ENCODE measurements at regions not wholly inside any gene's neighbourhood (a gene's known extent, or its start where the extent isn't known, plus 50 kb on each side); places are given as distances from the start of the nearest gene placed in this dataset.
"Not testable (repeated sequence)": the region's sequence is repeated elsewhere in the genome, so short reads cannot be mapped to it uniquely, and the experiment has no call there.

GRCh38 chr5:104080646-104081175, 518.1 kb upstream of the NUDT12 start:
- FAIRE-seq (no peak), DNase-seq (ENCODE audit: insufficient read length, low spot score) (no peak)

DNA sequence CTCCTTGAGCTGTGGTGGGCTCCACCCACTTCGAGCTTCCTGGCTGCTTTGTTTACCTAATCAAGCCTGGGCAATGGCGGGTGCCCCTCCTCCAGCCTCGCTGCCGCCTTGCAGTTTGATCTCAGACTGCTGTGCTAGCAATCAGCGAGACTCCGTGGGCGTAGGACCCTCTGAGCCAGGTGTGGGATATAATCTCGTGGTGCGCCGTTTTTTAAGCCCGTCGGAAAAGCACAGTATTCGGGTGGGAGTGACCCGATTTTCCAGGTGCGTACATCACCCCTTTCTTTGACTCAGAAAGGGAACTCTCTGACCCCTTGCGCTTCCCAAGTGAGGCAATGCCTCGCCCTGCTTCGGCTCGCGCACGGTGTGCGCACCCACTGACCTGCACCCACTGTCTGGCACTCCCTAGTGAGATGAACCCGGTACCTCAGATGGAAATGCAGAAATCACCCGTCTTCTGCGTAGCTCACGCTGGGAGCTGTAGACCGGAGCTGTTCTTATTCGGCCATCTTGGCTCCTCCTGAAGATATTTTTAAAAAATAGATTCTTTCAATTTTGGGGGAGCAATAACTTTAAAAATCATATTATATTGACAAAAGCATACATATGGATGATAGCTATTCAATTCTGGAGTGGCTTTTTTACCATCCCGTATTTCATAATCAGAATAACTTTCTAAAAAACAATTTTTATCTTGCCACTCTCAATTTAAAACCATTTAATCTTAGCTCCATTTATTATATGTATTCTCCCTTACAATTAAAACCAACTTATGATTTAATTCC, 517.5 kb upstream of the NUDT12 start:
- not testable (repeated sequence) for FAIRE-seq; DNase-seq (ENCODE audit: insufficient read length, low spot score)

DNA sequence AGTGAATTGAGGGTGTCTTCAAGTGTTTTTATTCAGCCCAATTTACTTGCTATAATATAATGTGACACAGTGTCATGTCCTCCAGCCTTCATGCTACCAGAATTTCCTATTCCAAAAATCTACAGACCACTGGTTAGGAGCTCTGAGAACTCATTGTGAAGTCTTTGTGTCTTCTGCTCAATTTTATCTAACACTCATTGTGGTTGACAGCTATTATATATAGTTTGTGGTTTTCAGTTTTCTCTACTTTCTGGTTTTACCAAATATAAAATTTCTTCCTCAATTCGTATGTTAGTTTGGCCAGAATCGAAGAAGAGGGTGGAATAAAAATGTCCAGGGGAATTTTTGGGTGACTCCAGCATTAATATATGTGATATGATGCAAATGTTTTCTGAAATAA, 509.3 kb upstream of the NUDT12 start:
- FAIRE-seq (no peak), DNase-seq (ENCODE audit: insufficient read length, low spot score) (no peak)

- FAIRE-seq: no peak
- no peak for DNase-seq (ENCODE audit: insufficient read length, low spot score)
Measured at GRCh38 chr5:104062621-104063377, 500.2 kb upstream of the NUDT12 start.

DNA sequence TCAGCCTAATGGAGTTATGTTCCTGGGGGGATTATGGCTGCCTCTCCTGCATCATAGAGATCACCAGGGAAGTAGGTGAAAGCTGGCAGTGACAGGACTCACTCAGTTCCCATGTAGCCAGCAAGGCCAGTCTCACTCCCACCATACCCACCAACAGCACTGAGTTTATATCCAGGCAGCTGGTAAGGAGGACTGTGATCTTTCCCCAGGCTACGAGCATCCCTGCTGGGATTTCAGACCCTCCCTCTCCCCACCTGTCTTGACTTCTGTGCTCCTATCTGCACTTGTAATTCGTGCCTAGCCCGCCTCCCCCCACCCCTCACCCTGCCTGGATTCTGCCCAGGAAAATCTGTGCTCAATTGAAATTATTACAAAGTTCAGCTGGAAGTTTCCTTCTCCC, 499.1 kb upstream of the NUDT12 start:
- FAIRE-seq: no peak
- DNase-seq (ENCODE audit: insufficient read length, low spot score): no peak

DNA sequence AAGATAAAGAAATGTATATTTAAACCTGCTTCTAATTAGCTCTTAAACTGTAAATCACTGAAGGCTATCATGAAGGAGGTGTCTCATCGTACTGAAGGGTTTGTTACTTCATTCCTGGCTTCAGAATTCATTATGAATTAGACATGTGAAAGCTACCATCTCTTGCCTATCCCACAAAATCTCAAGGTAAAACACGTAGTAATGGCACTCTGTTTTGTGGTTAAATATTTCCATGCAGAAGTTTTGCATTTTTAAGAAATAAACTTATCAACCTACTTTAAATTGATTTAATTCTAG, 490.7 kb upstream of the NUDT12 start:
- DNase-seq (ENCODE audit: insufficient read length, low spot score) (no peak), FAIRE-seq (no peak)

DNA sequence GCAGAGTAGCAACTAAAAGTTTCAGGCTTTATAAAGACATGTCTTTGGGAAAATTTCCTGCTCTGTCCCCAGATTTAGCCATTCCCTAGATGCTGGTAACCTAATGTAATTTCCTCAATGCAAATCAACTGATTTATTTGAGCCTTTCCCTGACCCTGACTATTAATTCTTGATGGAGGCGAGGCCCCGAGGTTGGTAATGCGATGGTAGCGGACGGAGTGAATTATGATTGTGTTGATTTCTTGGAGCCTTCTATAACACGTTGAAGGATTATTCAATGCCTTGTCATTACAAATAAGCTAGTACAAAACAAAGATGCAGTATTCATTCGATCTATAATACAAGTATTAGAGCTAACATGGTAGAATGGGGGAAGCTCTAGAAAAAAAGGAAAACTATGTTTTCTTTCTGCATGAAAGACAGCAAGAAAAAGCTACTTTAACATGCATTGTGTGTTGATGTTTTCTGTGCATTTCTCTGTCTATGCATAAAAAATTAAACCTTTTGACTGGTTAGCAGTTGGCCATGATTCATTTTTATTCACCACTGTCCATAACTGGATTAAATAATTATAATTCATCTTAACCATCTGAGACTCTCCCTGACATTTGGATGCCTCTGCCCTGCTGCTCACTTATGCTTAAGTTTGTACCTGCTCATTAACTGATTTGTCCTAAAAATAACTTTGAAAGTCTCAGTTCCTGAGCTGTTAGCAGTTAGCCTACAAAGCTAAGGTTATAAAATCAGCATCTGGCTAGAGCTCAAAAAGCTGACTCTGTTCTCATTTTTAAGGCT, 490.2 kb upstream of the NUDT12 start:
- no peak for DNase-seq (ENCODE audit: insufficient read length, low spot score)
- no peak for FAIRE-seq

GRCh38 chr5:104050436-104050835, 487.8 kb upstream of the NUDT12 start:
- DNase-seq (ENCODE audit: insufficient read length, low spot score) (no peak), FAIRE-seq (no peak)

- DNase-seq (ENCODE audit: insufficient read length, low spot score) (no peak), FAIRE-seq (no peak)
Measured at GRCh38 chr5:104049752-104050151, 487.2 kb upstream of the NUDT12 start.

DNA sequence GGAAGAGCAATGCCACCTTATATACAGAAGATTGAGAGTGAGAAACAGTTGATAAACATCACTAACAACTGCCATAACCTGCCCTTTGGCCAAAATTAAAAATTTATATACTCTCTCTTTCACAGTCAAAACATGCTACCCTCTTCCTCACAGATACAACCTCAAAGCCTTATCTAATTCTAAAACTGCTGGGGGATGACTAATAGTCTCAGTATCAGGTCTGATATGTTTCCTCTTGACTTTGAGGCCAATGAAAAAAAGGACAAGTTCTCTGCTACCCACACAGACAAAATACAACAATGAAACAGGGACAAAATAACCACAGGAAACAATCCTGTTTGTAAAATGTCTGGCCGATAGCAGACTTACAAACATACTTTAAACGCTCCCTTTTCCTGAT, 485.6 kb upstream of the NUDT12 start:
- FAIRE-seq (no peak), DNase-seq (ENCODE audit: insufficient read length, low spot score) (no peak)

- FAIRE-seq: no peak
Measured at GRCh38 chr5:104045987-104046386, 483.4 kb upstream of the NUDT12 start.

GRCh38 chr5:104039871-104040270, 477.3 kb upstream of the NUDT12 start:
- not testable (repeated sequence) for FAIRE-seq; DNase-seq (ENCODE audit: insufficient read length, low spot score)

More at GRCh38 chr5:104045987-104046386, 483.4 kb upstream of the NUDT12 start:
- no peak for DNase-seq (ENCODE audit: insufficient read length, low spot score)

GRCh38 chr5:104037136-104037535, 474.5 kb upstream of the NUDT12 start:
- not testable (repeated sequence) for DNase-seq (ENCODE audit: insufficient read length, low spot score); FAIRE-seq

GRCh38 chr5:104033186-104033585, 470.6 kb upstream of the NUDT12 start:
- not testable (repeated sequence) for FAIRE-seq; DNase-seq (ENCODE audit: insufficient read length, low spot score)

- DNase-seq (ENCODE audit: insufficient read length, low spot score): no peak
Measured at GRCh38 chr5:104024538-104024937, 461.9 kb upstream of the NUDT12 start.

GRCh38 chr5:104023739-104024138, 461.1 kb upstream of the NUDT12 start:
- DNase-seq (ENCODE audit: insufficient read length, low spot score): no peak
- FAIRE-seq: no peak

More at GRCh38 chr5:104024538-104024937, 461.9 kb upstream of the NUDT12 start:
- FAIRE-seq: no peak

- FAIRE-seq (no peak), DNase-seq (ENCODE audit: insufficient read length, low spot score) (no peak)
Measured at GRCh38 chr5:104019956-104020355, 457.4 kb upstream of the NUDT12 start.

DNA sequence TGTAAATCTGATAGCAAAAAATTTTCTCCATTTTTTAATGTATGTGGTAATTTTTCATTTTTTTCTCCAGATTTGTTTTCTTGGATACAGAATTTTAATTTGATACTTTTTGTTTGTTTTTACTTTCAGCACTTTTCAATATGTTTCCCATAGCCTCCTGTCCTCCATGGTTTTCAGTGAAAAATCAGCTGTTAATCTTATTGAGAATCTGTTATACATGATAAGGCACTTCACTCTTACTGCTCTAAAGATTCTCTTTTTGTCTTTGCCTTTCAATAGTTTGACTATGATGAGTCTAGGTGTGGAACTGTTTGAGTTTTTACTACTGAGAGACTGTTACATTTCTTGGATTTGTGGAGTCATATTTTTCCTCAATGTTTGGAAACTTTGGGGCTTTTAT, 455.7 kb upstream of the NUDT12 start:
- DNase-seq (ENCODE audit: insufficient read length, low spot score) (no peak), FAIRE-seq (no peak)

DNA sequence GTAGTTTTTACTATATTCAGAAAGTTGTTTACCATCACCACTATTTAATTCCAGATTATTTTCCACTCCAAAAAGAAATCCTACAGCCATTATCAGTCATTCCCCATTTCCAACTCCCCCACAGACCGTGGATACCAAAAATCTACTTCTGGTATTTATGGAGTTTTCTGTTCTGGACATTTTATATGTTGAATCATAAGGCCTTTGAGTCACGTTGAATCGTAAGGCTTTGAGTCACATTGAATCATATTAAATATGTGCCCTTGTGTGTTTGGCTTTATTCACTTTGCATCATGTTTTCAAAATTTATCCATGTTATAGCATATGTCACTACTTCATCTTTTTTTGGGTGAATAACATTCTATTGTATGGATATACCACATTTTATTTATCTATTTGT, 454.1 kb upstream of the NUDT12 start:
- FAIRE-seq: no peak
- no peak for DNase-seq (ENCODE audit: insufficient read length, low spot score)

DNA sequence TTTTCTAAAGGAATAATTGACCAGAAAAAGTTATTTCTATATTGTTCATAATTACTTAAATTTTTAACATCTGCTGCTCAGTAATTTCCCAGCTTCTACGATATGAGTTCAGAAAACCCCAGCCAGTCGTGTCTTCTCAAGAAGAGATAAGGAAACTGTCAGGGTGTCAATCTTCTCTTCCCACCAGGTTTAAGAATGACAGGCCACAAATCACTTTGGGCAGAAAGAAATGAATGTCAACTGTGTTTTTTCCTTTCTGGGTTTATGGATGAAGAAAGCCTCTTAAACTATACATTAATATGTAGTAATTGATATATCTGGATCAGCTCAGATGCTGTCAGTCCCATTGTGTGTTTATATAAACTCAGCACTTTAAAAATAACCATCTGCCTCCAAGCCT, 453.2 kb upstream of the NUDT12 start:
- FAIRE-seq (no peak), DNase-seq (ENCODE audit: insufficient read length, low spot score) (no peak)

GRCh38 chr5:104002783-104003182, 440.2 kb upstream of the NUDT12 start:
- not testable (repeated sequence) for DNase-seq (ENCODE audit: insufficient read length, low spot score); FAIRE-seq
